H1 (cell line): ENCODE measurements at regions not wholly inside any gene's neighbourhood (a gene's known extent, or its start where the extent isn't known, plus 50 kb on each side); places are given as distances from the start of the nearest gene placed in this dataset.

Experiments used
- CTCF ChIA-PET: fragments of 300-600 bp; sonication (Branson Sonifier 250); formaldehyde crosslinking; loops from one replicate; lab custom pipeline; 2021; ENCODE audit not compliant: partially characterized antibody; lab: Charles Lee
- POLR2A ChIA-PET: fragments of 300-600 bp; sonication (Branson Sonifier 250); formaldehyde crosslinking; loops from one replicate; lab custom pipeline; 2021; ENCODE audit warnings: inconsistent platforms; ENCODE audit not compliant: partially characterized antibody; lab: Charles Lee
- DNase-seq, 2 experiments: peaks; one replicate each; pipeline versions ENCODE4 v3.0.0 to v3.0.0-alpha.2; 2010 to 2022; ENCODE audit warnings: low spot score in 2 of 2, low read depth in 1 of 2, mixed read lengths in 1 of 2
- FAIRE-seq: peaks from 2 replicates; lab custom pipeline; 2011; peaks lifted over from hg19 to GRCh38; lab: Jason Lieb, UNC
- H2AFZ ChIP-seq: 2 replicates; pipeline ENCODE4 v1.8.1; 2012; ENCODE audit warnings: low read length, inconsistent platforms
- H2AK5ac ChIP-seq: 2 replicates; pipeline ENCODE4 v1.6.1; 2013; ENCODE audit warnings: low read depth, low read length
- H2BK120ac ChIP-seq: replicated peaks from 2 replicates; pipeline ENCODE3; 2013; ENCODE audit warnings: low read depth, low read length, inconsistent platforms
- H2BK12ac ChIP-seq: 2 replicates; pipeline ENCODE4 v1.6.1; 2013; ENCODE audit warnings: low read depth, low read length
- H2BK15ac ChIP-seq: 2 replicates; pipeline ENCODE4 v1.6.1; 2013; ENCODE audit warnings: low read length
- H2BK20ac ChIP-seq: 2 replicates; pipeline ENCODE4 v1.6.1; 2013; ENCODE audit warnings: low read length
- H2BK5ac ChIP-seq: 2 replicates; pipeline ENCODE4 v1.6.1; 2013; ENCODE audit warnings: low read depth, low read length
- H3K14ac ChIP-seq: 2 replicates; pipeline ENCODE4 v1.6.1; 2013; ENCODE audit warnings: inconsistent platforms; ENCODE audit not compliant: insufficient read length
- H3K18ac ChIP-seq: 2 replicates; pipeline ENCODE4 v1.6.1; 2013; ENCODE audit warnings: low read length; ENCODE audit errors: extremely low read depth
- H3K23ac ChIP-seq: 2 replicates; pipeline ENCODE4 v1.6.1; 2013; ENCODE audit warnings: inconsistent platforms; ENCODE audit not compliant: insufficient read length
- H3K23me2 ChIP-seq: 2 replicates; pipeline ENCODE4 v1.6.1; 2013; ENCODE audit warnings: low read depth, low read length
- H3K27ac ChIP-seq: 2 replicates; pipeline ENCODE4 v1.6.1; 2011; ENCODE audit warnings: low read depth, low read length, inconsistent platforms
- H3K27me3 ChIP-seq, 4 experiments: replicated peaks in 1 of 4; 1 replicate in 1 of 4; 2 replicates in 3 of 4; pipeline versions ENCODE4 v1.6.1 to v1.8.1; 2011 to 2013; ENCODE audit warnings: low read length in 3 of 4, mild to moderate bottlenecking in 3 of 4, inconsistent platforms in 2 of 4, mixed read lengths in 2 of 4, moderate library complexity in 1 of 4; ENCODE audit not compliant: control insufficient read depth in 3 of 4, insufficient read depth in 3 of 4; ENCODE audit errors: extremely low read depth in 1 of 4
- H3K36me3 ChIP-seq, 4 experiments: 2 replicates each; pipeline versions ENCODE4 v1.6.1 to v1.8.1; 2011 to 2013; ENCODE audit warnings: mild to moderate bottlenecking in 4 of 4, low read length in 3 of 4, moderate library complexity in 2 of 4, control low read depth in 1 of 4, inconsistent platforms in 1 of 4; ENCODE audit not compliant: insufficient read depth in 4 of 4, control insufficient read depth in 2 of 4
- H3K4ac ChIP-seq: replicated peaks from 2 replicates; pipeline ENCODE3; 2013; ENCODE audit warnings: low read length, low read depth, mixed read lengths, inconsistent platforms; ENCODE audit not compliant: insufficient read length
- H3K4me1 ChIP-seq, 4 experiments: replicated peaks in 1 of 4; 1 replicate in 1 of 4; 2 replicates in 3 of 4; pipeline versions ENCODE4 v1.6.1 to v1.8.1; 2011 to 2013; ENCODE audit warnings: low read length in 3 of 4, inconsistent platforms in 2 of 4, mixed read lengths in 1 of 4; ENCODE audit not compliant: insufficient read depth in 4 of 4, control insufficient read depth in 3 of 4
- H3K4me2 ChIP-seq, 2 experiments: 2 replicates each; pipeline versions ENCODE4 v1.6.1 to v1.8.1; 2011 to 2013; ENCODE audit warnings: low read depth in 2 of 2, low read length in 2 of 2, control low read depth in 1 of 2, inconsistent platforms in 1 of 2, mild to moderate bottlenecking in 1 of 2; ENCODE audit not compliant: insufficient read depth in 1 of 2
- H3K4me3 ChIP-seq, 4 experiments: fragments of 200-600, 300-600 bp in 1 of 4; sonication (generic), shearing (Covaris generic), sonication (Bioruptor Twin) in 1 of 4; 2 replicates each; pipeline versions ENCODE4 v1.5.1 to v1.8.1; 2011 to 2016; ENCODE audit warnings: low read length in 4 of 4, low read depth in 3 of 4, control low read depth in 2 of 4, inconsistent platforms in 2 of 4, mild to moderate bottlenecking in 2 of 4, mixed read lengths in 1 of 4, moderate library complexity in 1 of 4; ENCODE audit not compliant: insufficient read depth in 2 of 4; ENCODE audit errors: extremely low read depth in 1 of 4
- H3K56ac ChIP-seq: replicated peaks from 2 replicates; pipeline ENCODE3; 2013; ENCODE audit warnings: low read depth, mild to moderate bottlenecking, mixed read lengths, low read length, inconsistent platforms; ENCODE audit not compliant: insufficient read length
- H3K79me1 ChIP-seq: 2 replicates; pipeline ENCODE4 v1.6.1; 2013; ENCODE audit warnings: low read depth, low read length, control low read depth
- H3K79me2 ChIP-seq, 2 experiments: 2 replicates each; pipeline versions ENCODE4 v1.6.1 to v1.8.1; 2012 to 2013; ENCODE audit warnings: low read length in 2 of 2, mild to moderate bottlenecking in 2 of 2, inconsistent platforms in 1 of 2; ENCODE audit not compliant: insufficient read depth in 2 of 2, control insufficient read depth in 1 of 2
- H3K9ac ChIP-seq, 4 experiments: replicated peaks in 1 of 4; 1 replicate in 1 of 4; 2 replicates in 3 of 4; pipeline versions ENCODE4 v1.6.1 to v1.8.1; 2011 to 2013; ENCODE audit warnings: low read depth in 3 of 4, low read length in 3 of 4, control low read depth in 2 of 4, mild to moderate bottlenecking in 2 of 4, moderate library complexity in 2 of 4, inconsistent platforms in 1 of 4; ENCODE audit errors: extremely low read depth in 1 of 4
- H3K9me3 ChIP-seq, 2 experiments: 2 replicates each; pipeline versions ENCODE4 v1.6.1 to v1.8.1; 2012 to 2013; ENCODE audit warnings: mild to moderate bottlenecking in 2 of 2, moderate library complexity in 2 of 2, control low read depth in 1 of 2, inconsistent platforms in 1 of 2, low read depth in 1 of 2, low read length in 1 of 2, mixed read lengths in 1 of 2; ENCODE audit not compliant: insufficient read depth in 2 of 2
- H4K20me1 ChIP-seq, 2 experiments: replicated peaks in 1 of 2; 2 replicates each; pipeline versions ENCODE3 to v1.8.1; 2011 to 2013; ENCODE audit warnings: inconsistent platforms in 2 of 2, low read length in 2 of 2, mild to moderate bottlenecking in 1 of 2; ENCODE audit not compliant: insufficient read depth in 2 of 2, control insufficient read depth in 1 of 2
- H4K5ac ChIP-seq: 2 replicates; pipeline ENCODE4 v1.6.1; 2013; ENCODE audit warnings: low read length, low read depth, mixed read lengths, inconsistent platforms; ENCODE audit not compliant: insufficient read length
- H4K8ac ChIP-seq: 2 replicates; pipeline ENCODE4 v1.8.0; 2013; ENCODE audit warnings: mild to moderate bottlenecking, moderate library complexity, low read length, inconsistent platforms; ENCODE audit not compliant: insufficient read depth; ENCODE audit errors: extremely low read depth
- H4K91ac ChIP-seq: replicated peaks from 2 replicates; pipeline ENCODE3; 2013; ENCODE audit warnings: low read length, mixed read lengths, inconsistent platforms; ENCODE audit not compliant: insufficient read length
- ASH2L ChIP-seq: fragments of 200-600, 300-600 bp; sonication (generic); IDR thresholded peaks from one replicate; pipeline ENCODE4 v1.7.1; 2017; ENCODE audit warnings: low read length
- BACH1 ChIP-seq: IDR thresholded peaks from 2 replicates; pipeline ENCODE4 v1.6.1; 2012; ENCODE audit warnings: low read length, improper control_type of control experiment
- BCL11A ChIP-seq, 2 experiments: IDR thresholded peaks; one replicate each; pipeline ENCODE4 v1.6.1; 2011; ENCODE audit warnings: low read depth in 2 of 2, low read length in 2 of 2, mild to moderate bottlenecking in 2 of 2
- CHD1 ChIP-seq: IDR thresholded peaks from 2 replicates; pipeline ENCODE4 v1.6.1; 2012; ENCODE audit warnings: low read depth, low read length, improper control_type of control experiment
- EGR1 ChIP-seq: IDR thresholded peaks from 2 replicates; pipeline ENCODE4 v1.6.1; 2011; ENCODE audit warnings: low read depth, low read length, borderline replicate concordance
- HDAC6 ChIP-seq: IDR thresholded peaks from one replicate; pipeline ENCODE4 v1.7.1; 2012; ENCODE audit warnings: low read depth, mild to moderate bottlenecking, inconsistent platforms, low read length, moderate library complexity
- JUN ChIP-seq: IDR thresholded peaks from 2 replicates; pipeline ENCODE4 v1.6.1; 2011; ENCODE audit warnings: low read depth, mild to moderate bottlenecking, improper control_type of control experiment, low read length
- KDM1A ChIP-seq: fragments of 200-600, 300-600 bp; sonication (generic); IDR thresholded peaks from 2 replicates; pipeline ENCODE4 v1.7.1; 2016; ENCODE audit warnings: mild to moderate bottlenecking, low read length, borderline replicate concordance
- KDM4A ChIP-seq: IDR thresholded peaks from one replicate; pipeline ENCODE4 v1.7.1; 2012; ENCODE audit warnings: low read depth, mild to moderate bottlenecking, moderate library complexity, low read length, inconsistent platforms; ENCODE audit not compliant: severe bottlenecking
- MAFK ChIP-seq: IDR thresholded peaks from 2 replicates; pipeline ENCODE4 v1.6.1; 2012; ENCODE audit warnings: low read depth, mild to moderate bottlenecking, improper control_type of control experiment, low read length
- RXRA ChIP-seq: IDR thresholded peaks from 2 replicates; pipeline ENCODE4 v1.6.1; 2011; ENCODE audit warnings: low read depth, mild to moderate bottlenecking, low read length, moderate library complexity; ENCODE audit not compliant: insufficient read depth
- SIRT6 ChIP-seq: IDR thresholded peaks from one replicate; pipeline ENCODE4 v1.7.1; 2012; ENCODE audit warnings: low read length, inconsistent platforms
- SP1 ChIP-seq: IDR thresholded peaks from 2 replicates; pipeline ENCODE4 v1.6.1; 2011; ENCODE audit warnings: low read depth, low read length
- TBP ChIP-seq: IDR thresholded peaks from 2 replicates; pipeline ENCODE4 v1.6.1; 2011; ENCODE audit warnings: low read depth, low read length, improper control_type of control experiment
- TEAD4 ChIP-seq: IDR thresholded peaks from 2 replicates; pipeline ENCODE4 v1.6.1; 2012; ENCODE audit warnings: low read depth, low read length, inconsistent platforms, mixed read lengths
- WGBS, 2 experiments: shearing (Covaris generic) in 1 of 2; methylation state at CpG; one replicate each; pipeline versions ENCODE4 v1.1.6 to v1.1.7; 2013 to 2015; ENCODE audit warnings: low lambda C conversion rate in 2 of 2, mixed read lengths in 2 of 2, inconsistent platforms in 1 of 2, low coverage in 1 of 2, missing lambda C conversion rate in 1 of 2; ENCODE audit not compliant: insufficient replicate concordance in 2 of 2, insufficient coverage in 1 of 2, insufficient read length in 1 of 2; ENCODE audit errors: extremely low coverage in 1 of 2, missing lambda C conversion rate in 1 of 2; 5-methylcytosine and 5-hydroxymethylcytosine counted together
- TF ChIP-seq, protein P1 (sequence below): IDR thresholded peaks from 2 replicates; pipeline ENCODE4 v1.6.1; 2011; ENCODE audit warnings: low read depth, mild to moderate bottlenecking, low read length; ENCODE audit not compliant: insufficient read depth

DNA sequence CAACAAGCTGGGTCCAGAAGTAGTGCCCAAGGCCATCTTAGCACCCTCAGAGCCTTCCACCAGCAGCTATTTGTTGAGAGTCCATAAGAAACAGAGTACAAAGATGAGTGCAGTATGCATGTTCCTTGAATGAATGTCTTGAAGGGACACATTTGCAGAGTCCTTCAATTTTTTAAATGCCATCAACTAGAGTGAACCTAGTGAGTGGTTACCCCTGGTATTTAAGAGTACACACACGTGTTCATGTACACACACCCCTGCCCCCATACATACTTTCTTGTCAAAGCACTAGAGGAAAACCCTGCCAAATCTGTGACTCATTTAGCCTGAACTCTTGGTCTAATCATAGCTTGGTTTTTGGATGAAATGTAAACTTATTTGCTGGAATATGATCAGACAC is 84.5 kb upstream of the GALNT15 start:
- H3K4me1 ChIP-seq = no peaks in the 10 kb centered on the region
- H3K14ac ChIP-seq = no peak overlapping the region
- no peaks in the 10 kb centered on the region for H3K36me3 ChIP-seq
- no peak overlapping the region for H2BK120ac ChIP-seq
- H4K8ac ChIP-seq = no peak overlapping the region
- ChIA-PET POLR2A (no interaction called here), CTCF (interaction anchor here (1.3 kb wide), 1 partner anchor 533 kb away, joined by 3 read pairs; no protein-coding TSS in a partner anchor)
- H3K9ac ChIP-seq = no peak overlapping the region
- H3K4ac ChIP-seq = no peak overlapping the region
- no peak overlapping the region for H3K4me2 ChIP-seq
- TF ChIP-seq KDM4A (no peak), EGR1 (no peak), KDM1A (no peak), TEAD4 (no peak), RXRA (no peak), MAFK (no peak), TBP (no peak), BCL11A (IDR thresholded peaks at IDR 0.05; ENCODE audit: low read depth in 2 of 2, low read length in 2 of 2) (no peak), SP1 (no peak), ASH2L (no peak), HDAC6 (no peak), SIRT6 (no peak), CHD1 (no peak), BACH1 (no peak), JUN (no peak)
- TF ChIP-seq, protein P1, sequence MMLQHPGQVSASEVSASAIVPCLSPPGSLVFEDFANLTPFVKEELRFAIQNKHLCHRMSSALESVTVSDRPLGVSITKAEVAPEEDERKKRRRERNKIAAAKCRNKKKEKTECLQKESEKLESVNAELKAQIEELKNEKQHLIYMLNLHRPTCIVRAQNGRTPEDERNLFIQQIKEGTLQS = no peak
- H3K56ac ChIP-seq = no peak overlapping the region
- no peak overlapping the region for H2BK12ac ChIP-seq
- no peak overlapping the region for H2BK15ac ChIP-seq
- no peak overlapping the region for H3K4me3 ChIP-seq
- no peak for FAIRE-seq
- H2AFZ ChIP-seq = no peak overlapping the region
- H2BK20ac ChIP-seq = no peak overlapping the region
- H3K27me3 ChIP-seq = no peaks in the 10 kb centered on the region
- no peak overlapping the region for H3K18ac ChIP-seq
- H3K9me3 ChIP-seq = no peaks in the 10 kb centered on the region
- no peak overlapping the region for H2AK5ac ChIP-seq
- H3K79me1 ChIP-seq = no peaks in the 10 kb centered on the region
- H4K91ac ChIP-seq = no peak overlapping the region
- DNase-seq = no peak
- H3K23me2 ChIP-seq = peaks cover 1% of the 10 kb centered on the region; the same call in 1 of the 2 replicates
- H4K5ac ChIP-seq = no peak overlapping the region
- no peak overlapping the region for H3K23ac ChIP-seq
- no peaks in the 10 kb centered on the region for H3K79me2 ChIP-seq
- WGBS, 2 experiments = 88% methylated on average over 1 of the region's 1 CpG; no CpG with 5 or more reads in 1 of the 2 experiments
- no peaks in the 10 kb centered on the region for H4K20me1 ChIP-seq
- H2BK5ac ChIP-seq = no peak overlapping the region
- H3K27ac ChIP-seq = no peak overlapping the region
